ENCODE measurements at regions not wholly inside any gene's neighbourhood (a gene's known extent, or its start where the extent isn't known, plus 50 kb on each side); places are given as distances from the start of the nearest gene placed in this dataset.
"Not testable (repeated sequence)": the region's sequence is repeated elsewhere in the genome, so short reads cannot be mapped to it uniquely, and the experiment has no call there.

DNA sequence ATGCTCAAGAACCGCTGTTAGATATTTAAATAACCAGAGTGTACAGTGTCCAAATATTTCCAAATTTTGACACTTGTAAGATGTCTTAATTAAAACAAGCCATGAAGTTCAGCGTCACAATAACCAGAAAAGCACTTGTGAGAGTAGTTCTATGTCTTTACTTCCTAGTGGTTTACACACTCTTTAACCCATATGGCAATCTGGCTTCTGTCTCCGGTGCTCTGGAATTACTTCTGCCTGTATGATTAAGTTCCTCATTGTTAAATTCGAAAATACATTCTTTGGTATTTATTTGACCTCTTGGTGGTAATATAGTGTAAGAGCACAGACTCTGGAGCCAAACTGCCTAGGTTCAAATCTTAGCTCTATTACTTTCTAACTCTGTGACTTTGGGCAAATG, 89.9 kb upstream of the NOTCH2NLA start:
- not testable (repeated sequence) for DNase-seq

DNA sequence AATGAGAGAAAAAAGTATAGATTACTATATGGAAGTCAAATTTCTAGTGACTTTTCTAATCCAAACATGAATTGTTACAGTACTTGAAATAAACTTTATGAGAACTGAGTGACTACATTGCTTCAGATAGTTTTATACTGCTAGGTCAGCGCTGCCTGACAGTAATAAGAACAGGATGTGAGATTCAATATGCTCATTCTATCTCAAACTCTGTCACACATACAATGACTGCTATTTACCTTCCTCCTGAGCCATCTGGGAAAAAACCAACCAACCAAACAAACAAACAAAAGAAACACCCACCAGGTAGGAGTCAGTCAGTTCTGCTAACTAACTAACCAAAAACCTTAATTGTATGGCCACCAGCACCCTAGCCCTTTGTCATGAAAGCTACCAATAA, 89.0 kb upstream of the NOTCH2NLA start:
- DNase-seq: not testable (repeated sequence)

DNA sequence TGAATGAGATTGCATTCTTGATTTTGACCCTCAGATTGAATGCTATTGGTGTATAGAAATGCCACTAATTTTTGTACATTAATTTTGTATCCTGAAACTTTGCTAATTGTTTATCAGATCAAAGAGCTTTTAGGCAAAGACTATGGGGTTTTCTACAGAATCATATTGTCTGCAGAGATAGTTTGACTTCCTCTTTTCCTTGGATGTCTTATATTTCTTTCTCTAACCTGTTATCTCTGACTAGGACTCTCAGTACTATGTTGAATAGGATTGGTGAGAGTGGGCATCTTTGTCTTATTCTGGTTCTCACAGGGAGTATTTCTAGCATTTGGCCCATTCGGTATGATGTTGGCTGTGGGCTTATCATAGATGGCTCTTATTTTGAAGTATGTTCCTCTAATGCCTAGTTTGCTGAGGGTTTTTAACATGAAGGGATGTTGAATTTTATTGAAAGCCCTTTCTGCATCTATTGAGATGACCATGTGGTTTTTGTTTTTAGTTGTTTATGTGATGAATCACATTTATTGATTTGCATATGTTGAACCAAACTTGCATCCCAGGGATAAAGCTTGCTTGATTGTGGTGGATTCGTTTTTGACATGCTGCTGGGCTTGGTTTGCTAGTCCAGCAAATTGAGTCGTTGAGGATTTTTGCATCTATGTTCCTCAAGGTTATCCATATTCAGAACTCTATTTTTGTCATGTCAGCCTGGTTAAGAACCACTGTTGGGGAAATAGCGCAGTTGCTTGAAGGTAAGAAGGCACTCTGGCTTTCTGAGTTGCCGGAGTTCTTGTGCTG, 85.8 kb upstream of the NOTCH2NLA start:
- DNase-seq: not testable (repeated sequence)

DNA sequence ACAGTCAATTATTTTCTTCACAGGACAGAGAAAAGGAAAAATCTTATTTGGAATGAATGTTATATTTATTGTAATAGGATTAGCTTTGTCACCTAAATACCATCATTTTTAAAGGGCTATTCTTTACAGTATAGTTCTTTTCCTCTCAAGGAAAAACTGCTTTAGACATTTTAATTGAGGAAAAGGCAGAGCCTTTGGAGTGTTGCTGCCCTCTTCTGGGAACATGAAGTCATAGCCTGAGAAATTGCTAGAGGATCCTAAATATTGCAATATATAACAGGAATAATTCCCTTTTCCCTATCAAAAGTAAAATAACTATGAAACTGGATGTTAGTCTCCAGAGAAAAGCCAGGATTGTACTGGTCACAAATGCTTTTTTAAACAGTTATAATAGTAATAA, 81.8 kb upstream of the NOTCH2NLA start:
- DNase-seq: not testable (repeated sequence)

DNA sequence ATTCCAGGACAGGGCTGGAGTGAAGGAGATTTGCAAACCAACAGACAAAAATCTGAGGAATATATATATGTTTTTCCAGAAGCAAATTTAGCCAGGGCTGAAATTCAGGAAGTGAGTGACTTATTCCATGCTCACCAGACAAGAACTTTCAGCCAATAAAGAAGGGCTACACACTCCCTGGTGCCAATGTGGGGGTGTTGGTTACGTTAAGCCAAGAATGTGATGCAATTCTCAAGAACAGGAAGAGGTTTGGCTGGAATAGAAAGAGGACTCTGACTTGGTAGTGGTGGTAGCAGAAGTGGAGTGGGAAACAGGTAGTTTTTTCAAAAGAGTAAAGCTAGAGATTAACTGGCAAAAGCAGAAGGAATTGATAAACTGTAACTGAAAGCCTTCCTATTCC, 80.6 kb upstream of the NOTCH2NLA start:
- DNase-seq: not testable (repeated sequence)

DNA sequence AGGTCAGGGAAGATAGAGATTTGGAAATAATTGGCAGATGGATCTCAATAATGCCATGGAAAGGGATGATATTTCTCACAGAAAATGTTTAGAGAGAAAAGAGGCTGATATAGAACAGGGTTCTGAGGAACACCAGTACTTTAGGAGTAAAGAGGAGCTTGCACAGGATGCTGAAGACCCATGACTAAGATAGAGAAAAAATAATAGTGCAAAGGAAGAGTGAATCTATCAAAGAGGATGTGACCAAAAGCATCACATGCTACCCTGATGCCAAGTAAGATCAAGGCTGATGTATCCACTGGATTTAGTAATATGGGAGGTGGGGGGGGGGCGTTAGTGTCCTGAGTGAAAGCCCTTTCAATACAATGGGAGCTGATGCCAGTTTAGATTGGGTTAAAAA, 80.1 kb upstream of the NOTCH2NLA start:
- DNase-seq: not testable (repeated sequence)

DNA sequence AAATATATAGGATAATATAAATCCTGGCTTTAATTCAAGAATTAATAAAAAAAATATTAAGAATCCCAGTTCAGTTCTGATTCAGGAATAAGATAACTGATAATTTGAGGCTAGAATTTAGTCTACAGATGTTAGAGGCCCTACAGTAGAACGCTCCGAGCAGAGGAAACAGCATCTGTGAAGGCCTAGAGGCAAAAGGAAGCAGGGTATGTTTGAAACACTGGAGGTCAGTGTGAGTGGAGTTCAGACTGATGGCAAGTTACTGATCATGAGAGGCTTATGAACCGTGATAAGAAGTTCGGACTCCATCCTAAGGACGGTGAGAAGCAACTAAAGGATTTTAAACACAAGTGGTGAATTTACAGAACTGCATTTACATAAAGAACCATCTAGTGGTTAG, 79.3 kb upstream of the NOTCH2NLA start:
- not testable (repeated sequence) for DNase-seq

DNA sequence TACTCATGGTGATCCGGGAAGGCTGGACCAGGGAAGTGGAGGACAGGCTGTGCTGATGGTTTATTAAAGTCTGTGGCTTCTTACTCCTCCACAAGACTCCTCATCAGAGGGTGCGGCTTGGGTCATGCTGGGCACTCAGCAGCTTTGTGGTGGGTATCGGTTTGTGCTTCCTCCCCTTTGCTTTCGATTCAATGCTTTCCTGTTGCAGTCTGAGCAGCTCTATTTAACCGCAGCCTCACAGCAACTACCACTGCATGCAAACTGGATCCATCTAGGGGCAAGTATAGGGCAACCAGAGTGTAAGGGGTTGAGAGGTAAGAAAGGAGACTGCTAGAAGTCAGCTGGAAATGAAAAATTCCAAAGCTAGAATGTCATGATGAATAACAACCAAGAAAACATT, 78.8 kb upstream of the NOTCH2NLA start:
- not testable (repeated sequence) for DNase-seq

DNA sequence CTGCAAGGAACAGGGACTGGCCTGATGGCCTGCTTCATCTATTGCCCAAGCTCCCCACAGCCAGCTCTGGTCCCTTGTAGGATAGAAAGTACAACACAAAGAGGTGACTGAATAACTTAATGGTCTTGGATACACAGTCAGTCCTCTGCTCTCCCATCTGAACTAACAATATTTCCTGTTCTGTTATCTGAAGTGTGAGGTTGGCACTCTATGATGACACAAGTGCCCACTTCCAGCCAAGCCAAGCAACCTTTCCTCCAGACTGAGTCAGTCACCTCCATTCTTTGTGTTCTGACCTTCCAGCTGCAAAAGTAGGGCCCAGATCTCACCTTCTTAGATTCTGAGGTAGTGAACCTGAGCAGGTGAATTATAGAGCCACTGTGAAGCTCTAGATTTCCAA, 77.8 kb upstream of the NOTCH2NLA start:
- not testable (repeated sequence) for DNase-seq

DNA sequence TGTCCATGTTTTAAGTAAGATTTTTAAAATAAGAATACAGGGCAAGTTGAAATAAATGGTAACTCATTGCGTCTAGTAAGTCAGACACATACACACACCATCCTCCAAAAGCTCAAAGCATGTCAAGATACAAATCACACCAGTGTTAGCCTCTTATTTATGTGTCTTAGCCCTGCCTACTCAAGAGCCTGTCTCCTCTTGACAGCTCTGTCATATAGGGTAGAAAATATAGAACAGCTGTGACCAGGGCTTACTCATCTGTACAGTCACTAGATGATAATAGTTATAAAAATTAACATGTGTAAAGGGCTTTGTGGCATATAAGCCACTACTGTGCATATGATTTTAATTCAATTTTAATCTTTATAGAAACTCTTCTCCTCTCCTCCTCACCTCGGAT, 76.6 kb upstream of the NOTCH2NLA start:
- DNase-seq: not testable (repeated sequence)

DNA sequence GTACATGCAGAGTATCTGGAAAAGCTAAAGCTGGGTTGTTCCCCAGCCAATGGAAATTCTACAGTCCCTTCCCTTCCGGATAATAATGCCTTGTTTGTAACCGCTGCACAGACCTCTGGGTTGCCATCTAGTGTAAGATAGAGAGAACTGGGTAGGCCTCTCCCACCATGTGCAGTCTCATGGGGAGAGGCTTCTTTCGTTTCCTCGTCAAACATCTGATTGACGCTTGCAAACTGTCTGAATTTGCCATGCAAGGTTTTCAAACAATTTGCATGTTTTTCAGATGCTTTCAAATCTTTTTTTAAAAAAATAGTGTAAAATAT, 69.7 kb upstream of the NOTCH2NLA start:
- DNase-seq: not testable (repeated sequence)

DNA sequence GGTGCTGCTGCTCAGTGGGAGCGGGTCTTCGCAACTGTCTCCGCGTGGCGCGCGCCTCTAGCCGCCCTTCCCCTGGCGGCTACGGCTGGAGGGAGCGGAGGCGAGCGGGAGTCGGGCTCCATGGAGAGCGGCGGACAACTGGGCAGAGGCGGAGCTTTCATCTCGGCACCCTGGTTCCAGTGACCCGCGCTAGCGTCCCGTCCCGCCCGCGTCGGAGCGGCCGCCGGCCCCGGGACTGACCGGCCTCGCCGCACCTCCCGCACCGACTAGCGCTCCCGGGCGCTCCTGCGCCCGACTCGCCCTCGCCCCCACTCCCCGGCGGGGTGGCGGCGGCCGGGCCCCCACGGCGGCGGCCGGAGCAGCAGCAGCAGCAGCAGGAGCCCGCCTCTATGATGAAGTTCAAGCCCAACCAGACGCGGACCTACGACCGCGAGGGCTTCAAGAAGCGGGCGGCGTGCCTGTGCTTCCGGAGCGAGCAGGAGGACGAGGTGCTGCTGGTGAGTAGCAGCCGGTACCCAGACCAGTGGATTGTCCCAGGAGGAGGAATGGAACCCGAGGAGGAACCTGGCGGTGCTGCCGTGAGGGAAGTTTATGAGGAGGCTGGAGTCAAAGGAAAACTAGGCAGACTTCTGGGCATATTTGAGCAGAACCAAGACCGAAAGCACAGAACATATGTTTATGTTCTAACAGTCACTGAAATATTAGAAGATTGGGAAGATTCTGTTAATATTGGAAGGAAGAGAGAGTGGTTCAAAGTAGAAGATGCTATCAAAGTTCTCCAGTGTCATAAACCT, 69.2 kb upstream of the NOTCH2NLA start:
- DNase-seq: not testable (repeated sequence)

DNA sequence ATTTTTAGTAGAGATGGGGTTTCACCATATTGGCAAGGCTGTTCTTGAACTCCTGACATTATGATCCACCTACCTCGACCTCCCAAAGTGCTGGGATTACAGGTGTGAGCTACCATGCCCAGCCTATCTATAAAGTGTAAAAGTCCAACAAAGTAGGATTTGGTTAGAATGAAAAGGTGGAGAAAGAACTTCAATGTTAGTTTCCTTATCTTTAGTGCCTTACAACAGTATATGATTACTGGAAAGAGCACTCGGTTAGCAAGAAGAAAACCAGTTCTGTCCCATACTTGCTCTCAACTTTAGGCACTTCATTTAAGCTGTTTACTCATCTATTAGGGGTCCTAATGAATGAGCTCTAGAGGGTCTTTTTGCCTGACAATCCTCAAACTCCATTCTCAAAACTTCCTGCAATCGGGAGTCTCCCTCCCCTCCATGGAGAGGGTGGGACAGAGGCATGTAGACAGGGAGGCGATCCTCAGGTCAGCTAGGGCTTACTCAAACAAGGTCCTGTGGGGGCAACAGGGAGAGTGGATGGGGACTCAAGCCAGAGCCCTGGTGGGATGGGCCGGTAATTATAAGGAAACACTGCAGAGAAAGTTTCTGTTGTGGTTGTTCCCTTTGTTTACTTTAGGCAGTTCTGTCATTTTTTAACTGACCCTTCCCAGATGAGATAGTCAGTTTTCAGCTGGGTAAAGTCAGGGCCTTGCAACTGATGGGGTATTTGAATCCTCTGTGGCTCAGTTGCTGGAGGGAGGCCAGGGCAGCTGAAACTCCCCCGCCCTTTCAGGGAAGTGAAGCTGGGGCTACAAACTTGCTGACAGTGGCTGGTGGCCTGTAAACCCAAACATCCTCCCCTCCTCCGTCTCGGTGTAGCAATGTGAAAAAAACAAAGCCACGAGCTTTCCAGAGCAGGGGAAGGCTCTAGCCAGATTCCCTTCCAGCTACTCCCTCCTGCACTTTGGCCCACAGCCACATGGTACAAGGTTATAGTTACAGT, 64.4 kb upstream of the NOTCH2NLA start:
- DNase-seq: not testable (repeated sequence)

DNA sequence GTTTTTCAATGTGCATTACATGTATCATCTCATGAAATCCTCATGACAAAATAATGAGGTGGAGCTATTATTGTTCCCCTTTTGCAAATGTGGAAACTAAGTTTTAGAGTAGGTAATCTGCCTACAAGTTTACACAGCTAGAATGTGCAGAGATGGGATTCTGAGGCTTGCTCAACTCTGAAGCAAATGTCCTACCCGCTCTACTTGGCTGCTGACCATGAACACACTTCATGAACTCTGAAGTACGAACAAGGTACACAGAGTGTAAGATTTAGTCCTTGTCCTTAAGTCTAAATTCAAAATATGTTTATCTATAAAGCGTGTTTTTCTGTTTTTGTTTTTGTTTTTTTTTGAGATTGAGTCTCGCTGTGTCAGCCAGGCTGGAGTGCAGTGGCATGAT, 63.6 kb upstream of the NOTCH2NLA start:
- DNase-seq: not testable (repeated sequence)

DNA sequence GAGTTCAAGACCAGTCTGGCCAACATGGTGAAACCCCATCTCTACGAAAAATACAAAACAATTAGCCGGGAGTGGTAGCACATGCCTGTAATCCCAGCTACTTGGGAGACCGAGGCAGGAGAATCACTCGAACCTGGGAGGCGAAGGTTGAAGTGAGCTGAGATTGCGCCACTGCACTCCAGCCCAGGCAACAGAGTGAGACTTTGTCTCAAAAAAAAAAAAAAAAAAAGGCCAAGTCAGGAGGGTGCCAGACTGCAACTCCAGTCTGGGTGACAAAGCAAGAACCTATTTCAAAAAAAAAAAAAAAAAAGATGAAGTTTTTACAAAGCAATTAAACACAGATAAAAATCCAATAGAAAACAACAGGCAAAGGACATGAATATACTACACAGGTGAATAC, 59.1 kb upstream of the NOTCH2NLA start:
- DNase-seq: not testable (repeated sequence)

DNA sequence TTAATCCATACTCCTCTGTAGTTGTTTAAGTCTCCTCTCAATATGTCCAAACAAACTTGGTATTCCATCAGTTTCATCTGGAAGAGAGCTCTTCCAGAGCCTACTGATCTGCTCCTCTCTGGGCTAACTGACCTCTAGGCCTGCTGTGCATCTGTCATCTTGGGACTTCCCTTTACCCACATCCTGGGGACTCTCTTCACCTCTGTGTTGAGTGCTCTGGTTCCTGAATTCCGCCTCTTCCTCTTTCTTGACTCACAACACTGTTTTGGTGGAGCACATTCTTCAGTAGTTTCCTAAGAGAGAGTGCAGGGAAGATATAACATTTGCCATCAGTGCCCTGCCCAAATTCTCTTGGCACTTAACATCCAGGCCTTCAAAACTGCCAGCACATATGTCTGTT, 55.9 kb upstream of the NOTCH2NLA start:
- not testable (repeated sequence) for DNase-seq

DNA sequence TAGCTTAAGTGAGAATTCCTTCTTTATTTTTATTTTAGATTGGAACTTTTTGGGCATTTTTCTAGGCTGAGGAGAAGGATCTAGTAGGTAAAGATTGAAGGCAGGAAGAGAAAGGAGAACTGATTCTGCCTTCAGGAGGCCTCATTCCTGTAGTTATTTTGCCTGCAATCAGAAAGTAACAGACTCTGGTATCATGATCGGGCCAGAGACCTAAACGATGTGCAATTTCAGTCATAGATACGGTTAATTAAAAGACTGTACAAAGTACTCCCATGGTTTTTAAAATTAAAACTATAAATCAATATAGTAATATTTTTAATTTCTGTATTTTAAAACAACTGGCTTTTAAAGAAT, 54.7 kb upstream of the NOTCH2NLA start:
- DNase-seq: not testable (repeated sequence)

DNA sequence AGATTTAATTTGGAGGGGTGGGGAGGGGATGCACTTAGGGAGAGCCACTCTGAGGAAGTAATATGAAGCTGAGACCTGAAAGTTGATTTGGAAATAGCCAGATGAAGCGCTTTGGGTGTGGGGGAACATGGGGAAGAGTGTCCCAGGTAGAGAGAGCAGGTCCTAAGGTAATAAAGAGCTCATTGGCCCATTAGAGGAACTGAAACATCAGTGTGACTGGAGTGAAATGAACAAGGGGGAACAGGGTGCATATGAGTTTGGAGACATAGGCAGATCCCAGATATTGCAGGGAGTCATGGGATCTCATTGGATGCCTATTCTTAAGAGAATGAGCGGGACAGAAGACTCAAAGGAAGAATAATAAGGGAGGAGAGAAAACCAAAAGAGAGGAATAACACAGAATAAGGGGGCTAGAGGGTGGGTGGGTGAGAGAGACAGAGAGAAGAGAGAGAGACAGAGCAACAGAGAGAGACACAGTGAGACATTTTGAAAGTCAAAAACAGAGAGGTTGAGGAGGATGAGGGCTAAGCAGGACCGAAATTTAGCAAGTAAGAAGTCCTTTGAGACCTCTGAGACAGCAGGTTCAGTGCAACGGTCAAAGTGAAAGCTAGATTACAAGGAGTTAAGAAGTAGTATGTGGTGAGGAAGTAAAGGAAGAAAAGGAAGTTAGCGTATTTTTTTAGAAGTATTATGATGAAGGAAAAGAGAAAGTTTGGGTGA, 54.1 kb upstream of the NOTCH2NLA start:
- DNase-seq: not testable (repeated sequence)

DNA sequence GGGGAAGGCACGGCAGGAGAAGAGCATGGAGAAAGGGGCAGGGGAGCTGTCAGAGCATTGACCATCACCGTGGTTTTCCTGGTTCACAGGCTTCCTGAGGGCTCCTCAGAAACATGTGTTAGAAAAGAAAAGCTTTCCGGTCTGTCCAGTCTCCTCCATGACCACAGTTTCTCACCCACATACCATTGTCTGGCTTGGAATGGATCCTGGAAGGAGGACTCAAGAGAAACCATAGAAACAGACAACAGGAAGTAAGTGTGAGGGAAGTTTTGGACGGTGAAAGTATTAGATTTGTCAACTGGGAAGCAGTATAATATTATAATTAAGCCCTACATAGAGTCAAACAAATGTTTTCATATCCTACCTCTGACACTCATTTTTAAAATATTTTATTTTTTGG, 52.7 kb upstream of the NOTCH2NLA start:
- DNase-seq: not testable (repeated sequence)

DNA sequence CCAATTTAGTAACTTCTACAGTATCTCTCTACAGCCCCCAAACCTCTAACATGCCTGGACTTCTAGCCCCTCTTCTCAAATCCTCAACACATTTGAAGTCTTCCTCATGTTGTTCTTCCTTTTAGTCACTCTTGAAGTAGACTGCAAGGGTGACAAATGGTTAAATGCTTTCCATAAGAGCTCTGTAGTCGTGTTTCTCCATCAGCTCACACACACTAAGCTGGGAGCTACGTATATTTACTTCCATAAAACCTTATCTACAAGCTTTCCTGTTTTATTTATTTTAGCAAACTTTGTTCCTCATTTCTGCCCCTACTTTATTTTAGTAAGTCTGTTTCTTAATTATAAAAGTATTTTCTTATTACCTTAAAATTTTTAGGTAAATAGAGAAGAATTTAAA, 49.9 kb upstream of the NOTCH2NLA start:
- not testable (repeated sequence) for DNase-seq

Measured in EL (cell line).